HG03565 (cell line): ENCODE measurements at regions not wholly inside any gene's neighbourhood (a gene's known extent, or its start where the extent isn't known, plus 50 kb on each side); places are given as distances from the start of the nearest gene placed in this dataset.

ENCODE experiments used
- ATAC-seq: cut with Tn5 transposase; IDR thresholded peaks from one replicate; pipeline ENCODE4 v1.9.1; 2021; ENCODE audit warnings: mild to moderate bottlenecking, moderate library complexity; ENCODE audit not compliant: unreplicated experiment

GRCh38 chr7:16235147-16236114 is 185.9 kb downstream of the CRPPA start:
- ATAC-seq = no peak

DNA sequence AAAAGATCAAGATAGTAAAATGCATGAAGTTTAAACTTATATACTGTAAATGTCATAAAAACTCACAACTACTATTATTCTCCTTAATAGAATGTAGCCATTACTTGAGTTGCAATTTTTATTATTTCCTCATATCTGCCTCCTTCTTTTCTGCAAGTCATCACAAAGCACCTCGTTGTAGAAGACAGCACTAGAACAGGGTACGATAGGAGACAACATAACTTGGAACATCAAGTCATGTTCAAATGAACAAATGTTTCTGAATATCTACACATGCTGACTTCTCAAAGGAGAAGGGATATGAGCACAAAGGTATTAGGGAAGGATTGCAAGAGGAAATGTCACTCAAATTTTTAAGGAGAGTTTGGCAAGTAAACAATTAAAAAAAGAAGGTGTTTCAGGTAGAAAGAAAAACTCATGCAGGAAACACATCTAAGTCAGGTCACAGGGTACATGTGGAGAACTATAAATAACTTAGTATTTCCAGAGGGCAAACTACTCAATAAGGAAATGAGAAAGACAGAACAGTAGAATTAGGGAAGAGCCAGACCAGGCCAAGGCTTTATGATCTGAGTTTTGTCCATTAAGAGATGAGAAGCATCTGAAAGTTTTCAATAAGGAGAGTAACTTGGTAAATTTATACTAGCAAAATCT is 186.7 kb downstream of the CRPPA start:
- no peak for ATAC-seq

GRCh38 chr7:16233517-16233916 is 187.8 kb downstream of the CRPPA start:
- no peak for ATAC-seq

DNA sequence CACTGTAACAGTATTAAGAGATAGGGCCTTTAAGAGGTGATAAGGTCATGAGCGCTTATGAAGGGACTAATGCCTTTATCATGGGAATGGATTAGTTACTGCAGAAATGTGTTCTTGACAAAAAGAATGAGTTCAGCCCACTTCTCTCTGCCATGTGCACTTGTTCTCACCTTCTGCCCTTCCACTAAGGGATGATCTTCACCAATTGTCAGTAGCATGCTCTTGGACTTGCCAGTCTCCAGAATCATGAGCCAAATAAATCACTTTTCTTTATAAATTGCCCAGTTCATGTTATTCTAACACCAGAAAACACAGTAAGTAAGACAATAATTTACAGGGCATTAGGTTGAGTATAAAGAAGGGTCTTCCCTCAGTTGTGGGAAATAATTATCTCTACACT is 189.1 kb downstream of the CRPPA start:
- no peak for ATAC-seq

DNA sequence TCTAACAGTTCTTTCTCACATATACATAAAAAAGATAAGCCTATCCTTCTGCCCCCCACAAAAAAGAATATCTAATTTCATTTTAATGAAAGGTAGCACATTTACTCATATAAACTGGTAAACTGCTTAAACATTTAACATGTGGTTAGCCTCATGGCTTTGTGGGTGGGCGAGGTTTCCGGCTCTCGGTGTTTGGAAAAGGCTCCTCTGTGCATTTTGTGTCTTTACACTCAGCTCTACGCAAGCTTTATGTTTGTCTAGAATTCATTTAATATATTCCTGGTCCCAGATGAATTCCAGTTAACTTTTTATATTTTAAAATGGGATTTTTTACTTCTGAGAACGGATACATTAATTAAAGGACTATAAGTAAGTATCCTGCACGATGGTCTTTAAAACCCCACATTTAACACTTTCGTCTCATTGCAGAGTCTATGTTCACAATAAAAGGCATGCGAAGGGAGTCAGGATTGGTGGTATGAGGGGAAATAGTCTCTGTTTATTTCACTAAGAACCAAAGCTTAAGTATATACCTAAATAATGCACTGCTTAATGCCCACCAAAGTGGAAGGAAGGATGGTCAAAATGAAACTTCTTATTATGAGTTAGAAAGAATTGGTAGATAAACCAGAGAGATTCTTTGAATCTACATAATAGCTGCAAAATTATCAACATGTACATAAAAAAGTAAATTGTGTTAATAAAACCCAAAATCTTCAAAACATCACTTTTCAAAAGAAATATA is 197.2 kb downstream of the CRPPA start:
- no peak for ATAC-seq

- ATAC-seq = no peak
Measured at GRCh38 chr7:16212610-16213009, 208.7 kb downstream of the CRPPA start.

DNA sequence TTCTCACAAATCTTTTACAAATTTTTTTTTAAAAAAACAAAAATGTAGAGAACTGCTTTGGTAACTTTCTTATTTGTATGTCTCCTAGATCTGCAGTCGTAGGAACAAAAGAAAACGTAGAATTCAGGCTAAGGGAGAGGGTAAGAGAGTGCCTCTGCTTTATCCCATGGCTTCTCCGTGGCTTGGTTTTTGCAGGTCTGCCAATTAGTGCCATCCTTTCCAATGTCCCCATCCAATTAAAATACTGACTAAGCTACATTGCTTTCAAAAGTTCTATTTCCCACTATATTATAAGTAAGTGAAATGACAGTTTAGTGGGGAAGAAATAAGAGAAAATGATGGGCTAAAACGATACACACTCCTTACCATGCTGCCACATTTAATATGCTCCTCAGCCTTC is 209.3 kb downstream of the CRPPA start:
- no peak for ATAC-seq

DNA sequence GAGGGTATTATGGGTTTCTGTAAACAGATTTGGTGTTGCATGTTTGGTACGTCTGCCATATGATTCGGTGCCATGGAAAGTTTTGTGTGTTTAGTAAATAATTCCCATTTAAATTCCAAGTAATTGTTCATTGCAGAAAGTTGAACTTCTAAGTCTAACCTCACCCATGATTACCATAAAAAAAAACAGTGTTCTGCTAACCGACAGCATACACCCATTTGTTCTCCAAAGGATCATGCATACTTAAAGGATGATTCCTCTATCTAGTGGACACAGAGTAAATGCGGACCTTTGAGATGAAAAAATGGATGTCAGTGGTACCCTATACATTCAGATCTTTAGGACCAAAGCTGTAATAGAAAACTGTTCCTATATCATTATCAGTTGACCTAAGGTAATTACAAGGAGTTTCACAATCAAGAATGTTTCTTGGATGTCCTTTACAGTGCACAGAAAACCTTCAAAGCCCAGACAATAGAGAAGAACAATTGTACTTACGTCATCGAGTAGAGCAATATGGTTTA is 209.9 kb downstream of the CRPPA start:
- ATAC-seq = no peak

DNA sequence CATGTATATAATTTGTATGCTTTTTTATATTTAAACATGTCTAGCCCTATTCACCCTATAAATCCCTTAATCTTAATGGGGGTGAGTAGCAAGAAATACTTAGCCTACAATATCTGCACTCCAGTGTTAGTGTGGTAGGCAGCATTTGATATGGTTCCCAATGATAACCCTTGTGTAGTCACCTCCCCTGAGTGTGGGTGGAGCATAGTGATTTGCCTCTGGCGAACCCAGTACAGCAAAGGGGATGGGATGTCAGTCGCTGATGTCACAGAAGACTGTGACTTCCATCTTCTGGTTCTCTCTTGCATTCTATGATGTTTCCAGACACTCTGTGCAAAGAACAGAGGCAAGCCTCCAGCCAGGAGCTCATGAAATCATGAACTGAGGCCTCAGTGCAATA is 211.2 kb downstream of the CRPPA start:
- no peak for ATAC-seq

- no peak for ATAC-seq
Measured at GRCh38 chr7:16207321-16207720, 214.0 kb downstream of the CRPPA start.

DNA sequence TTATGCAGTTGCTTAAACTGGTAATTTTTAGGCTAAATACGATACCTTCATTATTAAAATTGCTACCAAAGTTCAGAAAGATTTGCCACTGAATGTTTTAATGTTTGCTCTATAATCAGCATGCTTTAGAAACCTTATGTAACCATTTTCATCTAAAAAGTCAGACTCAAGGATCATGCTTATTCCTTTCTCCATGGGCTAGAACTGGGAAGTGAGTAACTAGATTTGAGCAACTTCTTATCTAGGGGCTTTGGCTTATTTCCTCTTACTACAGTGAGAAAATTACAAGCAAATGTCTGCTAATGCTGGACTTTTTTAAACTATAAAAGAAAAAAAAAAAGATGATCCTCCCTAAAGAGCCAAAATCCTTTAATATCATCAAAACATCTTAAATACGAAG is 215.9 kb downstream of the CRPPA start:
- no peak for ATAC-seq

DNA sequence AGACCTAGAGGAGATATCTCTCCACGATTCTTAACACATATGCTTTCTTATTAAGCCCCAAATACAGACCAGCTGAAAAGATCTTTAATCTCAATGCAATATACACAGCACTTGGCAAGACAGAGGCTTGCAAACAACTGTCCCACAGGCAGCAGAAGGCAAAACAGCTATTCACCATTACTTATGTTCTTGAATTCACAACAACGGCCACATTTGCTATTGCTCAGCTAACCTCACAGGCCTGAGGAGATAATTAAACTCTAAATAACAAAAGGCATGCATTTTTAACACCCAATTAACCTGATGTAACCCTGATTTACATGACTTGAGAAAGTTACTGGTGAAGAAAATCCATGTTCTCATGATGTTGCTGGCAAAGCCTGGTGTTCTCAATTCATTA is 216.4 kb downstream of the CRPPA start:
- no peak for ATAC-seq

DNA sequence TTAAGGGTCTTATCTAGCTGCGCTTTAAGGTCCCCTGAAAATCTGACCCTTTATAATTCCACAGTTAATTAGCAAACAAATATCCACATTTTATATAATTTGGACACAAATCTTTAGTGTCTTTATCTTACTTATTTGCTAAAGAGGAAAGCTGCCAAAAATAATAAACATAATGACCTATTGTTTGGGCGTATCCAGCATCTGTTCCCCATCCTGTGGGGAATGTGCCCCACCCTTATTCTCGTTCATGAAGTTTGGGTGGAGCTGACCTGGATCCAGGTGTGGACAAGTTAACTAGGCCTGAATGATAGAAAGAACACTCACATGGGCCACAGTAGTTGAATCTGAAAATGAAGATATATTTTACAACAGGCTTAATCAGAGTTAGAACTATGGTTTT is 218.3 kb downstream of the CRPPA start:
- ATAC-seq = no peak

DNA sequence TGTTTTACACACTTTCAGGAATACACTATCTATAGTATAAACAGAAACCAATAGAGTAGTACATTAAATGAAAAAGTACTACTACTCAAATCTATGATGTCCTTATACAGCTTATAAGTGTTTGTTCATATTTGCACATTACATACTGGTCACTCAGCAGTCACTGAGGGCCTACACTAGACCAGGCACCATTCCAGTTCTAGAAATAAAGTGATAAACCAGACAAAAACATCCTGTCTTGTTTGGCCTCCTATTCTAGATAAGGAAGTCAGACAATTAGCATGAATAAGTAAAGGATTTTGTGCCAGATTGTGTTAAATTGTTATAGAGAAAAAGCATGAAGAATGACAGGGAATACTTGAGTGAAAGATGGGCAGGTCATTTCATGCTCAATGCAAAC is 219.0 kb downstream of the CRPPA start:
- no peak for ATAC-seq

DNA sequence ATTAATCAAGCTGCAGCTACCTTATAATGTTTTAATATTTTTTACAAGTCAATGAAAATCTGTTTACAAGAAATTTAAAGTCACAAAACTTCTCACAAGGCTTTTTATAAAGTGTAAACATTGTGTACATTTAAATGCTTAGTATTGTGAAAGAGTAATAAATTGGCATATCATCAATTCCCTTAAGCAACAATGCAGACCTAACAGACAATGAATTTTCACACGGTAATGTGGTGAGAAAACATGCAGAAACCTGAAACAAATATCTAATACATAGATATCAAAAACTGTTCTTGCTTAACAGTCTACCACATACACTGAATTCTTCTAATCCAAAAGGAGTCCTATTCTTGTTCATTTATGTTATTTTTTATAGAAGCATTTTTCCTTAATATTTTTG is 220.7 kb downstream of the CRPPA start:
- no peak for ATAC-seq

DNA sequence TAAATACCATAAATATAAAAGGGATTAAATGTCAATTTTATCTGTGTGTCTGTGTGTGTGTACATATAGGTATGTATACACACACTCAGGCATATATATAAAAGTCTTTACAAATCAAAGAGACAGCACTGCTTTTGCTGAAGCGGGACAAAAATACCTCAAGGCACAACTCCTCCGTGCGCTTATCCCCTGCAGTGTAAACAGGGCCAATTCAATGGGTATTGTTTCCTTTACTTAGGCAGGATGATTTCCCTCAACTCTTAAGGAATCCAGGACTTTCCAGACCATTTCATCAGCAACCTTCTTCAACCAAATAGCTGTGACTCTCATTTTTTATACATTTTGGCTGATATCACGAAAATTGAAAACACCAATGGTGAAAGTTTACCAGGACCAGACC is 227.7 kb downstream of the CRPPA start:
- no peak for ATAC-seq

DNA sequence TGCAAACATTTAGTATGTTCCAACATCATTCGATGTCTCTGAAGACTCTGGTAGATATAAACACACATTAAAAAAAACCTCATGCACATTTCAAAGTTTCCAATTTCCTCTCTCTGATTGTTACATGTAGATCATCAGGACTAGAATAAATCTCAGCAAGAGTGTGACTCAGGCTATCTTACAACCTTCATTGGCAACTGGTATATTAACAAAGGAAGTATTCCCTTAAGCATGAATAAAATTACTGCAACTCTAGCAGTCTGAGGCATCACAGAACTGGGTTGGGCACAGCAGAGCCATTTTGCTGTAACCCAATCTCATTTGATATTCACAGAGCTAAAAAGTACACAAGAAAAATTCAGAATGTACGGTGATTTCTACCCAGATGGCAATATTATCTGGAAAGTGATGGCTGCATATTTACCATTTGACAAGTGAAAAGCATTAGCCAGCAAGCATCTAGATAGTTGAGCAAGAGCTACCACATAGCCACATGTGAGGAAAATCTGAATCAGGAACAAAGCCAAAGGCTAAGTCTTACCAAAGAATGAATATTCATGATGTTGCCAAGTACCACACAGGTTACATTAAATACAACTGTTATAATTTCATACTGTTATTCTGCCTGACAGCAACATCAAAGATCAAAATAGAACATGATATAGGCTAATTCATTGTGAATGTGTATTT is 232.2 kb downstream of the CRPPA start:
- no peak for ATAC-seq

GRCh38 chr7:16187131-16187530 is 234.2 kb downstream of the CRPPA start:
- no peak for ATAC-seq

GRCh38 chr7:16178585-16178984 is 242.8 kb downstream of the CRPPA start:
- ATAC-seq = no peak

DNA sequence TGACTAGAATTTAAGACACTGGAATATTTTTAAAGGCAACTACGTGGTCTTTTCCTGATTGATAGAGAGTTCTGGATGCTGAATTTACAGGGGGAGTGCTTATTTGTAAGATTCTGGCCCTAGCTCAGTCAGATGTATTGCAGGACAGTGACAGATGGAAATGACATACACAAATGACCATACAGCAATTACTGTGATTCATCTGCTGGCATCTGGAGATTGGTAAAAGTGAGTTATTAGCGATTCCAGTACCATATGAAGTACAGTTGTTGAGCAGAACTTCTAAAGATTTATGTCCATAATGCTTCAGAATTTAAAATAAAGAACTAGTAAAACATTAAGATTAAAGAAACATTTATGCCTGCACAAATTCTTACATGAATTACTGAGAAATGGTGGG is 243.2 kb downstream of the CRPPA start:
- no peak for ATAC-seq

GRCh38 chr7:16174253-16174652 is 247.1 kb downstream of the CRPPA start:
- ATAC-seq = no peak
